K562 (cell line): ENCODE measurements at regions not wholly inside any gene's neighbourhood (a gene's known extent, or its start where the extent isn't known, plus 50 kb on each side); places are given as distances from the start of the nearest gene placed in this dataset.

Source experiments
- ATAC-seq: fragments of 200-7000 bp; cut with Tn5 transposase; 3 replicates; pipeline ENCODE4 v1.9.1; 2020; ENCODE audit warnings: moderate library complexity
- BruUV-seq: library from RNA; stranded (reverse); fragments of 400-500 nt; replicated peaks from 2 replicates; lab custom pipeline; 2021; lab: Mats Ljungman, UMichigan
- CTCF ChIA-PET: fragments of 300-600 bp; formaldehyde crosslinking; extraction: SDS; loops from one replicate; lab custom pipeline; 2021; ENCODE audit warnings: low intra/inter-chr PET ratio; lab: Yijun Ruan, JAX
- POLR2A ChIA-PET: fragments of 300-600, 350-650 bp; sonication (Branson Sonifier 250); formaldehyde crosslinking; extraction: SDS; loops from one replicate; lab custom pipeline; 2021; ENCODE audit warnings: antibody characterized with exemption, inconsistent platforms; lab: Yijun Ruan, JAX
- DNase-seq, 4 experiments: peaks; one replicate each; pipeline versions ENCODE4 v3.0.0 to v3.0.0-alpha.2; 2011 to 2018; ENCODE audit warnings: low spot score in 3 of 4, mixed read lengths in 3 of 4; ENCODE audit errors: extremely low read depth in 1 of 4
- FAIRE-seq: peaks from 2 replicates; lab custom pipeline; 2011; peaks lifted over from hg19 to GRCh38; lab: Jason Lieb, UNC
- H2AFZ ChIP-seq: 2 replicates; pipeline ENCODE4 v1.6.0; 2011; ENCODE audit warnings: low read depth, low read length, control low read depth, inconsistent platforms
- H3K27ac ChIP-seq: fragments of 200-600 bp; 3 replicates; pipeline ENCODE4 v1.8.0; 2011; ENCODE audit warnings: low read depth, mild to moderate bottlenecking, control low read depth, inconsistent platforms, low read length, moderate library complexity, mixed read lengths; ENCODE audit errors: extremely low read depth
- H3K27me3 ChIP-seq, 2 experiments: fragments of 300-600 bp in 1 of 2; 2 replicates in 1 of 2; 3 replicates in 1 of 2; pipeline versions ENCODE4 v1.6.0 to v1.8.0; 2011; ENCODE audit warnings: inconsistent platforms in 2 of 2, low read length in 2 of 2, mild to moderate bottlenecking in 1 of 2, mixed read lengths in 1 of 2, moderate library complexity in 1 of 2; ENCODE audit not compliant: control insufficient read depth in 2 of 2, insufficient read depth in 2 of 2
- H3K36me3 ChIP-seq: fragments of 300-600 bp; 3 replicates; pipeline ENCODE4 v1.8.0; 2011; ENCODE audit warnings: mild to moderate bottlenecking, low read length, inconsistent platforms; ENCODE audit not compliant: control insufficient read depth, insufficient read depth
- H3K4me1 ChIP-seq, 2 experiments: fragments of 200-600 bp in 1 of 2; replicated peaks in 1 of 2; 2 replicates in 1 of 2; 3 replicates in 1 of 2; pipeline versions ENCODE4 v1.5.1 to v1.8.0; 2011; ENCODE audit warnings: inconsistent platforms in 2 of 2, low read length in 2 of 2, mild to moderate bottlenecking in 1 of 2, mixed read lengths in 1 of 2, moderate library complexity in 1 of 2; ENCODE audit not compliant: control insufficient read depth in 2 of 2, insufficient read depth in 2 of 2
- H3K4me2 ChIP-seq: 2 replicates; pipeline ENCODE4 v1.6.1; 2011; ENCODE audit warnings: low read length, control low read depth, inconsistent platforms, mixed read lengths; ENCODE audit not compliant: insufficient read depth
- H3K4me3 ChIP-seq: fragments of 200-600 bp; sonication (generic), shearing (Covaris generic); 2 replicates; pipeline ENCODE4 v1.5.1; 2016; ENCODE audit warnings: control low read depth, inconsistent platforms
- H3K79me2 ChIP-seq: fragments of 200-600 bp; 3 replicates; pipeline ENCODE4 v1.8.0; 2011; ENCODE audit warnings: low read length, inconsistent platforms; ENCODE audit not compliant: control insufficient read depth, insufficient read depth
- H3K9ac ChIP-seq, 2 experiments: 2 replicates each; pipeline versions ENCODE4 v1.6.0 to v1.6.1; 2011; ENCODE audit warnings: low read depth in 2 of 2, low read length in 2 of 2, control low read depth in 1 of 2, inconsistent platforms in 1 of 2, mild to moderate bottlenecking in 1 of 2, mixed read lengths in 1 of 2; ENCODE audit not compliant: insufficient read depth in 1 of 2
- H3K9me1 ChIP-seq: one replicate; pipeline ENCODE4 v1.6.0; 2011; ENCODE audit warnings: inconsistent platforms, mild to moderate bottlenecking, low read length, moderate library complexity; ENCODE audit not compliant: control insufficient read depth, insufficient read depth
- H3K9me3 ChIP-seq: replicated peaks from 2 replicates; pipeline ENCODE4 v1.5.1; 2011; ENCODE audit warnings: low read depth, low read length, inconsistent platforms; ENCODE audit not compliant: control insufficient read depth, insufficient read depth
- H4K20me1 ChIP-seq: replicated peaks from 2 replicates; pipeline ENCODE4 v1.6.1; 2011; ENCODE audit warnings: low read length, inconsistent platforms, mixed read lengths; ENCODE audit not compliant: control insufficient read depth, insufficient read depth
- FOSL1 ChIP-seq: fragments of 200-800 bp; sonication (Bioruptor generic); conservative IDR thresholded peaks from 2 replicates; pipeline ENCODE4 v1.6.1; 2016; ENCODE audit warnings: missing genetic modification characterization, missing compliant biosample characterization
- HEY1 ChIP-seq: fragments of 250-450 bp; sonication (Bioruptor Pico); IDR thresholded peaks from 2 replicates; pipeline ENCODE4 v1.5.0; 2020; ENCODE audit warnings: mild to moderate bottlenecking, moderate library complexity, borderline replicate concordance
- MGA ChIP-seq: fragments of 450-650 bp; IDR thresholded peaks from 2 replicates; pipeline ENCODE4 v1.6.1; 2016; ENCODE audit warnings: mild to moderate bottlenecking, moderate library complexity
- MIER1 ChIP-seq: fragments of 450-650 bp; IDR thresholded peaks from 2 replicates; pipeline ENCODE4 v1.6.1; 2016; ENCODE audit warnings: antibody characterized with exemption, mild to moderate bottlenecking, low read depth
- SOX6 ChIP-seq: fragments of 450-650 bp; IDR thresholded peaks from 2 replicates; pipeline ENCODE4 v1.6.1; 2014; ENCODE audit warnings: mild to moderate bottlenecking
- ZNF511 ChIP-seq: sonication (generic); formaldehyde crosslinking; IDR thresholded peaks from 2 replicates; pipeline ENCODE4 v1.8.0; 2022; ENCODE audit warnings: mild to moderate bottlenecking, missing genetic modification reagents
- WGBS: fragments of 100-300 bp; shearing (Covaris generic); methylation state at CpG from one replicate; pipeline ENCODE4 v1.1.6; 2016; ENCODE audit warnings: low coverage, mixed read lengths; ENCODE audit not compliant: insufficient coverage; ENCODE audit errors: missing lambda C conversion rate; 5-methylcytosine and 5-hydroxymethylcytosine counted together
- in situ Hi-C: fragments of 300-500 bp; cut with MboI; formaldehyde crosslinking; loops from 4 replicates; pipeline ENCODE4 v1.15.0; 2018; ENCODE audit warnings: inconsistent platforms, mixed read lengths
- intact Hi-C: fragments of 100-400 bp; cut with micrococcal nuclease; formaldehyde crosslinking; loops from 2 replicates; pipeline ENCODE4 v1.14.2; 2022

DNA sequence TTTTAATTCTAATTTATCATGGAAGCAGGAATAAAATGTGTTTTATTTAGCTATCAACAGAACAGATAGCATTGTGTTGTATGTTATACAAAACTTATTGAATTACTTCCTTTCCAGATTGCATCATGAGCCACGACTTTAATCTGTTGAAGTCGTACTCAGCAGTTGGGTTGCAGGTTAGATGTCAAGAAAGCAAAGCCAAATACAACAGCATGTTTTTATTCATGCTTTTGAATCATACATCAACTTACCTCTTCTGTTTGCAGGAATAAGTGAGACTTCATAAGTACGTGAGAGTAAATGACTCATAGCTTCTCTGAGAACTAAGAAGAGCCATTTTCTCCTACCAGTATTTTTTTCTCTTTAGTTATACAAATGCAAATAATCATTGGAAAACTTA is 110.8 kb upstream of the ADGRL4 start:
- no peak for ATAC-seq
- Histone ChIP-seq H3K27ac (no peak overlapping the region), H3K9ac (no peak overlapping the region), H3K4me2 (no peak overlapping the region), H3K4me3 (no peak overlapping the region), H3K4me1 (no peaks in the 10 kb centered on the region), H3K9me1 (no peaks in the 10 kb centered on the region), H3K36me3 (no peaks in the 10 kb centered on the region), H2AFZ (no peak overlapping the region), H3K79me2 (no peaks in the 10 kb centered on the region), H3K9me3 (no peaks in the 10 kb centered on the region), H4K20me1 (no peaks in the 10 kb centered on the region), H3K27me3 (no peaks in the 10 kb centered on the region)
- FAIRE-seq: no peak
- BruUV-seq: no TSS peak
- ChIA-PET POLR2A (no interaction called here), CTCF (no interaction called here)
- WGBS: 0% methylated on average over 3 of the region's 3 CpGs
- no peak for TF ChIP-seq ZNF511
- TF ChIP-seq MIER1: no peak
- no peak for TF ChIP-seq FOSL1
- TF ChIP-seq SOX6: no peak
- no peak for TF ChIP-seq HEY1
- in situ Hi-C loops: no loop called here
- intact Hi-C loops: no loop called here
- no peak for DNase-seq

- DNase-seq: no peak
- no peaks in the 10 kb centered on the region for H3K9me1 ChIP-seq
- H3K9ac ChIP-seq: no peak overlapping the region
- intact Hi-C loops: no loop called here
- in situ Hi-C loops: no loop called here
- no peak for FAIRE-seq
- no peaks in the 10 kb centered on the region for H3K27me3 ChIP-seq
- POLR2A ChIA-PET: no interaction called here
- H3K4me3 ChIP-seq: no peak overlapping the region
- H3K4me1 ChIP-seq: no peaks in the 10 kb centered on the region
- H3K27ac ChIP-seq: no peak overlapping the region
- no TSS peak for BruUV-seq
- H3K4me2 ChIP-seq: no peak overlapping the region
- no peaks in the 10 kb centered on the region for H4K20me1 ChIP-seq
- no peak overlapping the region for H2AFZ ChIP-seq
- H3K36me3 ChIP-seq: no peaks in the 10 kb centered on the region
- no peaks in the 10 kb centered on the region for H3K79me2 ChIP-seq
- ATAC-seq: no peak
- CTCF ChIA-PET: no interaction called here
- WGBS: 0% methylated on average over 4 of the region's 5 CpGs
- H3K9me3 ChIP-seq: no peaks in the 10 kb centered on the region
- no peak for TF ChIP-seq MGA
Measured at GRCh38 chr1:79113836-79114235, 107.3 kb upstream of the ADGRL4 start.
